ENCODE measurements at regions not wholly inside any gene's neighbourhood (a gene's known extent, or its start where the extent isn't known, plus 50 kb on each side); places are given as distances from the start of the nearest gene placed in this dataset.

DNA sequence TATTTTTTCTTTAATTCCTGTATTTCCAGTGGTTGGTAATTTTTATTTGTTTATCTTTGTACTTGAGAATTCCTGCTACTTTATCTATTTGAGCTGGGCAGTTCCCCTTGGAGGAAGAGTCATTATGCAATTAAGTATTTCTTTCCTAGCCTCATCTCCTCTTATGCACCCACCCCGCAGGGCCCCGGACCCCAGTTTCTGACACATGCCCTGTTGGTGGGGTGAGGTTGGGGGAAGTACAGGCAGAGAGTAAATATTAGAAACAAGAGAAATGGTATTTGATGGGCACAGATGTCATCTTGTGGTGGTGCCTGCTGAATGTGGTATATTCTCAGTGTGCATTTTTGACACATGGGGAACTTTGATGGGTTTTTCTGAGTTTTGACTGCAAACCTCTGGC lies 602.7 kb upstream of the NOX3 start:
- no peaks in the 10 kb centered on the region for H4K20me1 ChIP-seq (ENCODE audit: insufficient read depth, low read length)
- H2AK9ac ChIP-seq (replicated peaks; ENCODE audit: low read depth, low read length, poor library complexity) = no peak overlapping the region
- TF ChIP-seq RFX5 (IDR thresholded peaks at IDR 0.05; ENCODE audit: low read depth, low read length) (no peak), CEBPB (IDR thresholded peaks at IDR 0.05; ENCODE audit: low read depth, low read length) (no peak), ELK1 (IDR thresholded peaks at IDR 0.05; ENCODE audit: borderline replicate concordance, low read depth, low read length) (no peak)
- POLR2A ChIA-PET (ENCODE audit: unreplicated experiment) = no interaction called here
- no peak overlapping the region for H3K9ac ChIP-seq (ENCODE audit: low read depth, low read length)
- dilution Hi-C loops (cut with HindIII; ENCODE audit: low sequenced_read_pairs, unreplicated experiment) = no loop called here
- H2BK20ac ChIP-seq (ENCODE audit: low read depth, low read length) = no peak overlapping the region
- H3K9me1 ChIP-seq (ENCODE audit: insufficient read depth, low read length) = no peaks in the 10 kb centered on the region
- H2BK120ac ChIP-seq (ENCODE audit: low read depth, low read length) = no peak overlapping the region
- CTCF ChIA-PET = no interaction called here
- no peak overlapping the region for H4K5ac ChIP-seq (ENCODE audit: low read depth, low read length)
- H3K14ac ChIP-seq (replicated peaks; ENCODE audit: low read depth, low read length) = no peak overlapping the region
- intact Hi-C loops (cut with micrococcal nuclease) = no loop called here
- in situ Hi-C loops (cut with MboI; ENCODE audit: low sequenced_read_pairs) = no loop called here
- H3K27me3 ChIP-seq (ENCODE audit: control insufficient read depth, insufficient read depth, low read length) = no peaks in the 10 kb centered on the region
- no peak overlapping the region for H3K4me2 ChIP-seq (ENCODE audit: low read depth, low read length)
- no peak overlapping the region for H3K27ac ChIP-seq (ENCODE audit: insufficient read depth, low read length)
- H3K4me3 ChIP-seq (ENCODE audit: insufficient read depth, low read depth, low read length) = no peak overlapping the region
- H2BK15ac ChIP-seq (ENCODE audit: low read depth, low read length) = no peak overlapping the region
- H2BK5ac ChIP-seq (ENCODE audit: low read depth, low read length, poor library complexity, severe bottlenecking) = no peak overlapping the region
- no peaks in the 10 kb centered on the region for H3K79me1 ChIP-seq (ENCODE audit: low read depth in 1 of 2, low read length in 2 of 2)
- no peaks in the 10 kb centered on the region for H3K36me3 ChIP-seq (ENCODE audit: control insufficient read depth, insufficient read depth, low read length)
- no TSS peak for BruUV-seq (replicated peaks)
- H3K4me1 ChIP-seq (ENCODE audit: control insufficient read depth, insufficient read depth, low read length) = no peaks in the 10 kb centered on the region
- H3K4ac ChIP-seq (ENCODE audit: low read depth, low read length) = no peak overlapping the region
- H4K8ac ChIP-seq (ENCODE audit: low read depth in 2 of 2, low read length in 2 of 2) = no peak overlapping the region
- DNase-seq (no peak), ATAC-seq (ENCODE audit: low read depth) (no peak)
- no peak overlapping the region for H3K23ac ChIP-seq (ENCODE audit: low read depth, low read length)
- no peak overlapping the region; the same call in 1 of the 2 replicates for H2AK5ac ChIP-seq (ENCODE audit: low read depth, low read length)
- H4K91ac ChIP-seq (ENCODE audit: insufficient read depth, low read depth, low read length) = no peak overlapping the region
- H3K9me3 ChIP-seq (ENCODE audit: control insufficient read depth, insufficient read depth, low read length) = no peaks in the 10 kb centered on the region
- H3K56ac ChIP-seq (ENCODE audit: extremely low read depth, insufficient read depth, low read length) = no peak overlapping the region
- WGBS, 2 experiments (ENCODE audit: extremely low coverage in 2 of 2, insufficient read length in 1 of 2) = no CpG with 5 or more reads among the region's 2 CpGs
- H3K18ac ChIP-seq (ENCODE audit: low read depth, low read length) = no peak overlapping the region
- no peak overlapping the region for H2AFZ ChIP-seq (replicated peaks; ENCODE audit: low read length, poor library complexity)
